Ovary (tissue), 7 donors: ENCODE measurements at regions not wholly inside any gene's neighbourhood (a gene's known extent, or its start where the extent isn't known, plus 50 kb on each side); places are given as distances from the start of the nearest gene placed in this dataset.
"Not testable (repeated sequence)": the region's sequence is repeated elsewhere in the genome, so short reads cannot be mapped to it uniquely, and the experiment has no call there.

Experiments used
- DNase-seq, 5 donors: peaks; one replicate each; pipeline ENCODE4 v3.0.0-alpha.2; 2019 to 2020
- H3K27ac ChIP-seq, 2 donors: fragments of 200-600 bp; one replicate each; pipeline versions ENCODE4 v1.5.1 to v1.8.0; 2019 to 2022
- H3K27me3 ChIP-seq: fragments of 200-600 bp; one replicate; pipeline ENCODE4 v1.8.0; 2022
- H3K36me3 ChIP-seq: fragments of 200-600 bp; sonication (generic); one replicate; pipeline ENCODE4 v1.5.1; 2019
- H3K4me1 ChIP-seq: one replicate; pipeline ENCODE4 v1.8.1; 2013; ENCODE audit warnings: mild to moderate bottlenecking, moderate library complexity; ENCODE audit not compliant: insufficient read depth
- H3K4me3 ChIP-seq: fragments of 200-600 bp; sonication (generic); one replicate; pipeline ENCODE4 v1.5.1; 2017
- H3K9me3 ChIP-seq, 2 donors: fragments of 200-600 bp in 1 of 2; sonication (generic) in 1 of 2; one replicate each; pipeline versions ENCODE4 v1.5.1 to v1.8.1; 2013 to 2019; ENCODE audit warnings: mild to moderate bottlenecking in 1 of 2, moderate library complexity in 1 of 2
- CTCF ChIP-seq, 3 donors: fragments of 450-650 bp in 2 of 3; fragments of 200-600 bp in 1 of 3; IDR thresholded peaks; one replicate each; pipeline versions ENCODE4 v1.5.1 to v1.8.0; 2016 to 2022; ENCODE audit warnings: antibody characterized with exemption in 3 of 3, mild to moderate bottlenecking in 1 of 3
- EP300 ChIP-seq: sonication (generic); formaldehyde crosslinking; IDR thresholded peaks from one replicate; pipeline ENCODE4 v1.6.1; 2017; ENCODE audit warnings: antibody characterized with exemption
- POLR2A ChIP-seq: fragments of 450-650 bp; IDR thresholded peaks from one replicate; pipeline ENCODE4 v1.6.1; 2017; ENCODE audit warnings: antibody characterized with exemption, mild to moderate bottlenecking, moderate library complexity
- WGBS, 3 donors: extraction: QIAGEN DNeasy Blood & Tissue Kit in 1 of 3; methylation state at CpG; one replicate each; pipeline versions ENCODE4 v1.1.5 to v1.1.7; 2013 to 2017; 5-methylcytosine and 5-hydroxymethylcytosine counted together
- intact Hi-C, 4 donors: fragments of 100-400 bp; cut with DNase I; formaldehyde crosslinking; loops; one replicate each; pipeline versions ENCODE4 v1.11.0 to v1.15.1; 2022 to 2023
- donor health status: DM: no; HTN: no; CAD: no; lungs with moderate emphysema.
- donor health status: DM: no; HTN: no; CAD: no.
- donor health status: Bipolar disorder and iron deficiency.
- donor health status: DM: no; HTN: no; CAD: no.
- donor health status: DM: yes; HTN: yes; CAD: no.

GRCh38 chr18:76013057-76013456 lies 482.0 kb downstream of the ZNF516 start:
- Histone ChIP-seq H3K27ac (no peak overlapping the region), H3K4me1 (no peaks in the 10 kb centered on the region), H3K4me3 (no peak overlapping the region), H3K36me3 (no peaks in the 10 kb centered on the region), H3K9me3 (no peaks in the 10 kb centered on the region), H3K27me3 (no peaks in the 10 kb centered on the region)
- intact Hi-C loops: no loop called here
- 67 to 93% (median 81%) methylated on average over 1 of the region's 1 CpG for WGBS, 3 donors
- no peak for TF ChIP-seq POLR2A
- no peak for TF ChIP-seq EP300
- no peak for TF ChIP-seq CTCF (IDR thresholded peaks at IDR 0.05)
- DNase-seq: no peak

- H3K4me1 ChIP-seq: no peaks in the 10 kb centered on the region
- TF ChIP-seq POLR2A (no peak), CTCF (IDR thresholded peaks at IDR 0.05) (no peak), EP300 (no peak)
- H3K27me3 ChIP-seq: no peaks in the 10 kb centered on the region
- H3K36me3 ChIP-seq: no peaks in the 10 kb centered on the region
- H3K27ac ChIP-seq: no peak overlapping the region
- intact Hi-C loops: no loop called here
- no peak for DNase-seq
- WGBS, 3 donors: 48 to 58% (median 48%) methylated on average over 15 of the region's 15 CpGs
- no peak overlapping the region for H3K4me3 ChIP-seq
- no peaks in the 10 kb centered on the region for H3K9me3 ChIP-seq
Observed at GRCh38 chr18:76005632-76006208, 489.3 kb downstream of the ZNF516 start.

GRCh38 chr18:75987913-75988312 lies 507.1 kb downstream of the ZNF516 start:
- intact Hi-C loops, DNase-seq, H3K9me3 ChIP-seq, H3K4me1 ChIP-seq, H3K4me3 ChIP-seq, H3K27me3 ChIP-seq, H3K36me3 ChIP-seq, H3K27ac ChIP-seq: not testable (repeated sequence)
- 65 to 89% (median 76%) methylated on average over 4 of the region's 4 CpGs for WGBS, 3 donors

GRCh38 chr18:75984853-75985252 lies 510.2 kb downstream of the ZNF516 start:
- TF ChIP-seq EP300: no peak
- no peak for TF ChIP-seq POLR2A
- TF ChIP-seq CTCF (IDR thresholded peaks at IDR 0.05): no peak
- no peaks in the 10 kb centered on the region for H3K9me3 ChIP-seq
- H3K4me1 ChIP-seq: no peaks in the 10 kb centered on the region
- no peaks in the 10 kb centered on the region for H3K27me3 ChIP-seq
- 96 to 100% (median 97%) methylated on average over 1 of the region's 1 CpG for WGBS, 3 donors
- intact Hi-C loops: no loop called here
- DNase-seq: no peak
- no peak overlapping the region for H3K4me3 ChIP-seq
- H3K36me3 ChIP-seq: no peaks in the 10 kb centered on the region
- H3K27ac ChIP-seq: no peak overlapping the region

- WGBS, 3 donors: 38 to 66% (median 49%) methylated on average over 3 of the region's 3 CpGs
- no peaks in the 10 kb centered on the region for H3K27me3 ChIP-seq
- no peaks in the 10 kb centered on the region for H3K4me1 ChIP-seq
Observed at GRCh38 chr18:75981102-75981501, 513.9 kb downstream of the ZNF516 start.

More at GRCh38 chr18:75981102-75981501, 513.9 kb downstream of the ZNF516 start:
- Histone ChIP-seq H3K9me3 (no peaks in the 10 kb centered on the region), H3K4me3 (no peak overlapping the region), H3K36me3 (no peaks in the 10 kb centered on the region), H3K27ac (no peak overlapping the region)
- intact Hi-C loops: no loop called here
- no peak for DNase-seq
- TF ChIP-seq CTCF (IDR thresholded peaks at IDR 0.05) (no peak), POLR2A (no peak), EP300 (no peak)
